HG03060 (cell line): ENCODE measurements at regions not wholly inside any gene's neighbourhood (a gene's known extent, or its start where the extent isn't known, plus 50 kb on each side); places are given as distances from the start of the nearest gene placed in this dataset.
A peak's percentile ranks its signal among the peaks of the same experiment; 100 is the strongest.

Experiments
- ATAC-seq: cut with Tn5 transposase; IDR thresholded peaks from one replicate; pipeline ENCODE4 v1.9.1; 2021; ENCODE audit warnings: low read depth, moderate number of reproducible peaks; ENCODE audit not compliant: unreplicated experiment

- ATAC-seq, result no peak
Observed at GRCh38 chr2:9737053-9737875, 106.0 kb upstream of the TAF1B start.

GRCh38 chr2:9738062-9738461, 105.2 kb upstream of the TAF1B start:
- ATAC-seq, result no peak

DNA sequence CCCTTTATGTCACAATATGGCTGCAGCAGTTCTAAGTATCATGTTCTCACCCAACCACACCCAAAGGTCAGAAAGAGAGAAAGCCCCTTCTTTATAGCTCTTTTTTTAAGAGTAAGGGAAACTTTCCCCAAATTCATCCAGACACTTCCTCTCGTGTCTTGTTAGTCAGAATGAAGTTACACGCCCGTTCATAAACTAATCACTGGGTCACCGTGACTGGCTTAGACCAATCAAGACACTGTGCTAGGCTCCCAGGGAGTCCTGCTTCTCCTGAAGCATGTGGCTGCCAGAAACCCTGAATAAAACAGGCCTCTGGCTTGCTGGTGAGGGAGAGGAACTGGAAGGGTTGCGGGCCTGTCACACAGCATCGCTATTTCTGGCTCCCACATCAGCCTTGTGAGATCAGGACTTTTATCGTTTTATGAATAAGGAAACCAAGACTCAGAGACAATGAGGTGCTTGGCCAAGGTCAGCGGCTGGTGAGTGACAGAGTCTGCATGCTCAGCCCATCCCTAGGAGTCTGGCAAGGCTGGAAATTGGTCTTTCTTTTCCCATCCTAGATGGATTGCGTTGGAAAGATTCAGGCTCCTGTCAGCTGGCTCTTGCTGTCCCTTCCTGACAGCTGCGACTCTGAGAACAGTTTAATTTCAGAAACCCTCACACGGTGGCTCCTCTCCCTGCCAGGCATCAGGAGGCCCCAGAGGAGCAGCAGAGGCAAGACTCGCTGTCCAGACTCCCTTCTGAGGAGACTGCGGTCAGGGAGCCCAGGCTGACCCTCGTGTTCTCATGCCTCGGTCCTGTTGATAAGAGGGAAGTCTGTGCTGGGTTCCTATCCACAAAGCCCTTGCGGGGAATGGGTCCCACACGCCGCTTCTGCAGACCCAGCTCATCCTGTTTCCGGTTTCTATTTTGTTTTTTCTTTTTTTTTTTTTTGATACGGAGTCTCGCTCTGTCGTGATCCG, 104.5 kb upstream of the TAF1B start:
- no peak for ATAC-seq

DNA sequence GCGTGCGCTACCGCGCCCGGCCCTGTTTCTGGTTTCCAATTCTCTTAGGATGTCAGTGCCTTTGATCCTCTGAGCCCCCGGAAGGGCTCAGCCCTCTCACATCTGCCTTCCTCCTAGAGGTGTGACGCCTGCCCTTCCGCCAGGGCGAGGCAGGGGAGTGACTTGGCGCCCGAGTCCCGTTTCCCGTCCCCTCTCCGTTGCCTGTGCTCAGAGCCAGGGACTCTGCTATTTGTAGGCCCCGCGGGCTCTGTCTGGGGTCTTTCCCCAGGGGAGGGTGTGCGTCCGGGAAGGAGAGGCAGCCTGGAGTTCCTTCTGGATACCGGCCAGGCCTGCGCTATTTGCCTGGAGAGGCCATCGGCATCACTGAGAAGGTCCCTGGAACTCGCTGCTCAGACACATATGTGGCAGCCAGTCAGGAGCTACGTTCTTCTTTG, 103.7 kb upstream of the TAF1B start:
- ATAC-seq, result no peak

DNA sequence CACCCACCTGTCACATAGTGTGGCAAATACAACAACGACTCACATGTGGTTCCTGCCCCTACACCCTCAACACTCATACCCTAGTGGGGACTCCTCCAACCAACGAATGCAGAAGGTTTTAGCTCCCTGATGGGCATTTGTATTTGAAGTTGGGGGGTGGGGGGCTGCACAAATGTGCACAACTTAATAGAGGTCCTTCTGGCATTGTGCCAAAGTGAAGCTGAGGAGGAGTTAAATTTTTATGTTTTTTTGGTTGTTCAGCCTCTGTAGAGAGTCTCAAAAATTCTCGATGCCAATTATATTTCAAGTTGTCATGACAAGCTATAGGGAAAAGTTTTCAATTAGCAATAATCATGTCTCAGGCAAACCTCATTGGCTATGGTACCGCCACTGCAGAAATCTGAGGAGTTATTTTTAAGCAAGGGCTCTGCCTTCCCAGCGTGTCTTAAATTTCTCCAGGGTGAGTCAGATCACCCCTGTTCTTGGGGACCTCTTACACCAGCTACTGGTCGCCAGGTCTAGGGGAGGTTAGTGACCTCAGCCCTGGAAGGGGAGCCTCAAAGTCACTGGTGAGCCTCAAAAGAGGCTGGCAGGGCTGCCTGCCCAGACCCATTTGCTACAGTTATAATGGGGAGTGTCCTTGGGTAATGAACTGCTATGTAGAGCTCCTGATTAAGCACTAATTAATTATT, 102.7 kb upstream of the TAF1B start:
- no peak for ATAC-seq

- no peak for ATAC-seq
Observed at GRCh38 chr2:9741110-9741509, 102.2 kb upstream of the TAF1B start.

DNA sequence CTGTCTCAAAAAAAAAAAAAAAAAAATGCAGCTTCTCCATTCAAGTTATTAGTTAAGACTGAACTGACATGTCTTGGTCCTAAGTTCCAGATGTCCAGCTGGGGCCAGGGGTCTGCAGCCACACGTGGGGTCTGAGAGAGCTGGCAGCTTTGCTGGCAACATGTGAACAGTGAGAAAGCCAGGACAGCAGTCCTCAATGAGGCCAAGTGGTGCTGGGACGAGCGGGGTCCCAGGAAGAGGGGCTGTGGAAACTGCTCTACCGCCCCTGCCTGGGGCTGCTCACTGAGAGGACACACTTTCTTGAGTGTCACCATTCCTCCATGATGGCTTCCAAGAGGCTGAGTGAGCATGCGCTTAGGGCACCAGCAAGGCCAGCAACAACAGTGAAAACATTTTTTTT, 100.7 kb upstream of the TAF1B start:
- no peak for ATAC-seq

GRCh38 chr2:9744256-9745004, 98.8 kb upstream of the TAF1B start:
- no peak for ATAC-seq

- ATAC-seq, result no peak
Observed at GRCh38 chr2:9745153-9745899, 97.9 kb upstream of the TAF1B start.

- no peak for ATAC-seq
Observed at GRCh38 chr2:9747396-9747795, 95.9 kb upstream of the TAF1B start.

DNA sequence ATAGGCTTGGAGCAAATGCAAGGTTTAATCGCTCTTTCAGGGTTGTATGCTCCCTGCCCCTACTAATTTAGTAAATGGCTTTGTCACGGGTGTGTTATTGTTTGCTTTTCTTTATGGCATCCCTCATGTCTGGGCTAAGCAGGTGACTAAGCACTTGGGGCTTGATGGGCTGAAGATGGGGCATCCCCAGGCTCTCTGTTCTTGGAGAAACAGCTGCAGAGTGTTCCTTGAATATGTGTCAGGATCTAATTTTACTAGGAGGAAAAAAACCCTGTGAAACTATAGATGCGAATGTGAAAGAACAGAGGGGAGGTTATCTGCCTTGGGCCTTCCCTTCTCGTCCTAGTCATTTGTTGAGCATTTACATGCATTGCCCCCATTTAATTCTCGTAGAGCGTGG, 94.7 kb upstream of the TAF1B start:
- ATAC-seq, result no peak

GRCh38 chr2:9749546-9750223, 93.6 kb upstream of the TAF1B start:
- no peak for ATAC-seq

- ATAC-seq, result no peak
Observed at GRCh38 chr2:9750224-9751215, 92.8 kb upstream of the TAF1B start.

DNA sequence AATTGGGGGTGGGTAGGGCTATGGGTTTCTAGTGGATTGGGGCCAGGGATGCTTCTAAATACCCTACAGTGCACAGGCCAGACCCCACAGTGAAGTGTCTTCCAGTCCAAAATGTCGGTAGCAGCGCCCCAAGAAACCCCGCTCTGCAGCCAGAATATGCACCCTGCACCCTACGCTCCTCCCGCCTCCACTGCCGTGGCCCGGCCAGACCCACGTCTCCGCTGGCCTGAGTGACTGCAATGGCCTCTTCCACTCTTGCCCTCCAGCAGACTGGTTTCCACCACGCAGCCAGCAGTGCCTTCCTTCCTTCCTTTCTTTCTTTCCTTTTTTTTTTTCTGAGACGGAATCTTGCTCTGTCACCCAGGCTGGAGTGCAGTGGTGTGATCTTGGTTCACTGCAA, 91.4 kb upstream of the TAF1B start:
- ATAC-seq, result no peak

DNA sequence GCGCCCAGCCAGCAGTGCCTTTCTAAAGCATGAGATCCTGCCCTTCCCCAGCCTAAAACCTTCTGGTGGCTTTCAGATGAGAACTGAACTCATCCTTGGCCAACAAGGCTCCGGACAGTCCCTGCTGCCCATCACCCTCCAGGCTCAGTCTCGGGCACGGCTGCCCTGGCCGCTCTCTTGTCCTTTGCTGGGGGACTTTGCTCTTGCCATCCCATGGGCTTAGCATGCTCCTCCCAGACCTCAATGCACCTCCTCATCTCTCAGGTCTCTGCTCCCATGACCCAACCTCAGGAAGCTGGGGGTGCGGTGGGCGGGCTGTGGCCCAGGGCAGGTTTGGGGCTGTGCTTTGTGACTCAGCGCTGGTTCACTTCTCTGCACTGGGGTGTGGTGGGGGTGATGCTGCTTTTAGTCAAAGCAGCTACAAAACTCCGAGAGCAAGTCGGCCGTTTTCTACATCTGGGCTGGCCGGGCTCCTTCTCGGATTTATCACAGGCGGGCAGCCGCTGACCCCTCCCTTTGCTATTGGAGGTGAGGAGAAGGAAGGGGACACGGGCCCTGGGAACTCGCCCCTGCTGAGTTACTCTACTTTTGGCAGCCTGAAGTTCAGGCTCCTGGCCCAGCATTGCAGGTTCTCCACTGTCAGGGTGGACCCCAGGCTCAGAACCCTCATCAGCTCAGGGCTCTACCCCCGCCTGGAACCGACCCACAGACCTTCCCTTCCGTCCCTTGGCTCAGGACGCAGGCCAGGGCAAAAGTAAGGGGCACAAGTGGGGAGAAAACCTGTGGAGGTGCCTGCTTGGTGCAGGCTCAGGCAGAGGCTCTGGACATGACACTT, 90.6 kb upstream of the TAF1B start:
- no peak for ATAC-seq

DNA sequence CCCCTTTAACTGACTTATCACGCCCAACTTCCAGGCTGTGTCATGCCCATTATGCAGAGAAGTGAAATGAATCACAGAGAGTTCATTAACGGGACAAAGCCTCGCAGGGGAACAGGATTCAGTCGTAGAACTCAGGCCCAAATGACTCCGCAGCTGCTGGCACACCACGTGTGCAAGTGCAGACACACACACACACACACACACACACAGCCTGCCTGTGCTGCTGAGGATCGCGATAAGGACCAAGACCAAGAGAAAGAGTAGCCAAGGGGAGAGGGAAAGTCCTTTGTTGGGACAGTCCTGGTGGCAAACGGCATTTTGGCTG, 90.0 kb upstream of the TAF1B start:
- peak; percentile 44 for ATAC-seq
